Neural progenitor cell (in vitro differentiated cells): ENCODE measurements at regions not wholly inside any gene's neighbourhood (a gene's known extent, or its start where the extent isn't known, plus 50 kb on each side); places are given as distances from the start of the nearest gene placed in this dataset.

Source experiments
- DNase-seq: peaks from one replicate; pipeline ENCODE4 v3.0.0-alpha.2; 2016; ENCODE audit warnings: low spot score
- H2AFZ ChIP-seq: fragments of 200-600 bp; sonication (generic); replicated peaks from 2 replicates; pipeline ENCODE4 v1.6.1; 2016; ENCODE audit warnings: antibody characterized with exemption
- H3F3A ChIP-seq: fragments of 200-600 bp; sonication (generic); 2 replicates; pipeline ENCODE4 v1.6.1; 2016; ENCODE audit warnings: antibody characterized with exemption, low read depth
- H3K27ac ChIP-seq: fragments of 200-600 bp; sonication (generic); 2 replicates; pipeline ENCODE4 v1.5.1; 2016; ENCODE audit warnings: mild to moderate bottlenecking
- H3K27me3 ChIP-seq: fragments of 200-600 bp; sonication (generic); 2 replicates; pipeline ENCODE4 v1.6.1; 2016; ENCODE audit warnings: mild to moderate bottlenecking, moderate library complexity
- H3K36me3 ChIP-seq: fragments of 200-600 bp; sonication (generic); 2 replicates; pipeline ENCODE4 v1.5.1; 2016
- H3K4me1 ChIP-seq: fragments of 200-600 bp; sonication (generic); 2 replicates; pipeline ENCODE4 v1.6.1; 2016; ENCODE audit warnings: mixed run types
- H3K4me2 ChIP-seq: fragments of 200-600 bp; sonication (generic); 2 replicates; pipeline ENCODE4 v1.6.1; 2016
- H3K4me3 ChIP-seq: fragments of 200-600 bp; sonication (generic); 2 replicates; pipeline ENCODE4 v1.5.1; 2016
- H3K79me2 ChIP-seq: fragments of 200-600 bp; sonication (generic); 2 replicates; pipeline ENCODE4 v1.6.1; 2016; ENCODE audit warnings: low read depth
- H3K9ac ChIP-seq: fragments of 200-600 bp; sonication (generic); 2 replicates; pipeline ENCODE4 v1.6.1; 2016
- H3K9me3 ChIP-seq: fragments of 200-600 bp; sonication (generic); 2 replicates; pipeline ENCODE4 v1.5.1; 2016; ENCODE audit warnings: low read depth
- H4K20me1 ChIP-seq: fragments of 200-600 bp; sonication (generic); 2 replicates; pipeline ENCODE4 v1.6.1; 2016; ENCODE audit warnings: low read depth
- H3K27ac Mint-ChIP-seq: 3 replicates; pipeline ENCODE4 v1.8.0; 2021; ENCODE audit warnings: mixed read lengths
- H3K27me3 Mint-ChIP-seq: 2 replicates; pipeline ENCODE4 v1.8.0; 2022; ENCODE audit warnings: low read depth, mild to moderate bottlenecking, inconsistent platforms, moderate library complexity, mixed read lengths; ENCODE audit not compliant: insufficient read depth
- H3K36me3 Mint-ChIP-seq: 3 replicates; pipeline ENCODE4 v1.8.0; 2021; ENCODE audit warnings: mixed read lengths
- H3K4me1 Mint-ChIP-seq: 3 replicates; pipeline ENCODE4 v1.8.0; 2021; ENCODE audit warnings: mixed read lengths
- H3K4me3 Mint-ChIP-seq: 3 replicates; pipeline ENCODE4 v1.8.0; 2021; ENCODE audit warnings: mild to moderate bottlenecking, moderate library complexity, mixed read lengths
- H3K9me3 Mint-ChIP-seq: 3 replicates; pipeline ENCODE4 v1.8.0; 2020; ENCODE audit warnings: mixed read lengths
- CTCF ChIP-seq: fragments of 200-600 bp; sonication (generic); IDR thresholded peaks from 2 replicates; pipeline ENCODE4 v1.5.1; 2017; ENCODE audit warnings: antibody characterized with exemption, mild to moderate bottlenecking
- EZH2 ChIP-seq: fragments of 200-600 bp; sonication (generic); IDR thresholded peaks from 2 replicates; pipeline ENCODE4 v1.6.1; 2017; ENCODE audit warnings: antibody characterized with exemption, mild to moderate bottlenecking, moderate library complexity
- EZH2phosphoT487 ChIP-seq: fragments of 200-600 bp; sonication (generic); IDR thresholded peaks from 2 replicates; pipeline ENCODE4 v1.6.1; 2017; ENCODE audit warnings: antibody characterized with exemption

GRCh38 chr5:56529666-56530430 lies 285.5 kb upstream of the MAP3K1 start:
- Mint-ChIP-seq H3K4me3 (no peak overlapping the region), H3K27ac (no peak overlapping the region), H3K9me3 (no peaks in the 10 kb centered on the region), H3K4me1 (no peaks in the 10 kb centered on the region), H3K27me3 (peaks cover 4% of the 10 kb centered on the region), H3K36me3 (no peaks in the 10 kb centered on the region)
- H4K20me1 ChIP-seq, result no peaks in the 10 kb centered on the region
- no peaks in the 10 kb centered on the region for H3K79me2 ChIP-seq
- no peak for DNase-seq
- no peaks in the 10 kb centered on the region for H3K27me3 ChIP-seq
- H2AFZ ChIP-seq, result no peak overlapping the region
- no peak for TF ChIP-seq EZH2phosphoT487
- TF ChIP-seq CTCF, result no peak
- no peak for TF ChIP-seq EZH2
- no peaks in the 10 kb centered on the region for H3K9me3 ChIP-seq
- no peaks in the 10 kb centered on the region for H3K36me3 ChIP-seq
- no peaks in the 10 kb centered on the region for H3K4me1 ChIP-seq
- no peak overlapping the region for H3K4me2 ChIP-seq
- no peak overlapping the region for H3K4me3 ChIP-seq
- H3K9ac ChIP-seq, result no peak overlapping the region
- no peaks in the 10 kb centered on the region for H3F3A ChIP-seq
- no peak overlapping the region for H3K27ac ChIP-seq

GRCh38 chr5:56527174-56527573 lies 288.2 kb upstream of the MAP3K1 start:
- H3K4me1 Mint-ChIP-seq, result peaks cover 2% of the 10 kb centered on the region
- TF ChIP-seq CTCF (no peak), EZH2phosphoT487 (no peak), EZH2 (no peak)
- H3K27me3 ChIP-seq, result no peaks in the 10 kb centered on the region
- no peak overlapping the region for H3K27ac ChIP-seq
- no peak overlapping the region for H2AFZ ChIP-seq
- H3K27ac Mint-ChIP-seq, result no peak overlapping the region
- H3K9ac ChIP-seq, result no peak overlapping the region
- no peak overlapping the region for H3K4me3 Mint-ChIP-seq
- no peaks in the 10 kb centered on the region for H4K20me1 ChIP-seq
- no peaks in the 10 kb centered on the region for H3K36me3 Mint-ChIP-seq
- no peaks in the 10 kb centered on the region for H3K79me2 ChIP-seq
- H3K4me3 ChIP-seq, result no peak overlapping the region
- H3K9me3 ChIP-seq, result no peaks in the 10 kb centered on the region
- no peaks in the 10 kb centered on the region for H3F3A ChIP-seq
- H3K4me1 ChIP-seq, result no peaks in the 10 kb centered on the region
- H3K27me3 Mint-ChIP-seq, result no peaks in the 10 kb centered on the region
- DNase-seq, result no peak
- no peak overlapping the region for H3K4me2 ChIP-seq
- no peaks in the 10 kb centered on the region for H3K36me3 ChIP-seq
- H3K9me3 Mint-ChIP-seq, result no peaks in the 10 kb centered on the region

- no peaks in the 10 kb centered on the region for H3K36me3 ChIP-seq
- Mint-ChIP-seq H3K4me3 (no peak overlapping the region), H3K27me3 (no peaks in the 10 kb centered on the region), H3K9me3 (no peaks in the 10 kb centered on the region), H3K36me3 (no peaks in the 10 kb centered on the region), H3K27ac (no peak overlapping the region), H3K4me1 (peaks cover 2% of the 10 kb centered on the region)
- TF ChIP-seq CTCF (no peak), EZH2 (no peak), EZH2phosphoT487 (no peak)
- no peaks in the 10 kb centered on the region for H3F3A ChIP-seq
- no peak overlapping the region for H3K4me3 ChIP-seq
- H3K9me3 ChIP-seq, result no peaks in the 10 kb centered on the region
- no peaks in the 10 kb centered on the region for H3K4me1 ChIP-seq
- no peaks in the 10 kb centered on the region for H3K79me2 ChIP-seq
- no peak overlapping the region for H2AFZ ChIP-seq
- no peaks in the 10 kb centered on the region for H3K27me3 ChIP-seq
- H3K9ac ChIP-seq, result no peak overlapping the region
- no peak overlapping the region for H3K27ac ChIP-seq
- H3K4me2 ChIP-seq, result no peak overlapping the region
- DNase-seq, result no peak
- H4K20me1 ChIP-seq, result no peaks in the 10 kb centered on the region
Measured at GRCh38 chr5:56525113-56525512, 290.2 kb upstream of the MAP3K1 start.
